ENCODE measurements at regions not wholly inside any gene's neighbourhood (a gene's known extent, or its start where the extent isn't known, plus 50 kb on each side); places are given as distances from the start of the nearest gene placed in this dataset.
"Not testable (repeated sequence)": the region's sequence is repeated elsewhere in the genome, so short reads cannot be mapped to it uniquely, and the experiment has no call there.

DNA sequence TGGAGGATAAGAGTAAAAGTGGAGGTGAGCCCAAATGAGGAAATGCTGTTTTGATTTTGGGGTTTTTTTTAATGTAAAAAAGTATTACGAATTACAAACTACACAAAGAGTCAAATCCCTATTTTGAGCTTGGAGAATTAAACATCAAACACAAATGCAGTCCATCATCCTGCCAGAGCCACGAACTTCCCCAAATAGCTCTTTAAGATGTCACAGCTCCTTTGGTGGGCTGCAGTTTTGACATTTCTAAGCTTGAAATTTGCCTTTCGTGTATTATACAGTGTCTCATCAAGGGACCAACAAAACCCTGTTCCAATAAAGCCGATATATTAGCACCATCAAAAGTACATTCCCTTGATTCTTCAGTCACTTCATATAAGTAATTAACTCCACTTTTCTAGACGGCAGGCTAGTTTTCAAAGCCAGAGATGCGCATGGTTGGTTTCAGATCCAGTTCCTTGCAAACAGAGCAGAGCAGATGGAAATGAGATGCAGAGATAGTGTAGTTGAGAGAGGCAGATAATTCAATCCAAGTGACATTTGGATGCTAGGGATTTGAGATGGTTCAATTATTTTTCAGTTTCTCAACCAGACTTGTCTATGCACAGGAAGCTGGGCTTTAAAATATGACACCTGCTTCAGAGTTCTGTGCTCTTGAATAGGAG is 580.9 kb downstream of the EDEM1 start:
- DNase-seq = no peak

DNA sequence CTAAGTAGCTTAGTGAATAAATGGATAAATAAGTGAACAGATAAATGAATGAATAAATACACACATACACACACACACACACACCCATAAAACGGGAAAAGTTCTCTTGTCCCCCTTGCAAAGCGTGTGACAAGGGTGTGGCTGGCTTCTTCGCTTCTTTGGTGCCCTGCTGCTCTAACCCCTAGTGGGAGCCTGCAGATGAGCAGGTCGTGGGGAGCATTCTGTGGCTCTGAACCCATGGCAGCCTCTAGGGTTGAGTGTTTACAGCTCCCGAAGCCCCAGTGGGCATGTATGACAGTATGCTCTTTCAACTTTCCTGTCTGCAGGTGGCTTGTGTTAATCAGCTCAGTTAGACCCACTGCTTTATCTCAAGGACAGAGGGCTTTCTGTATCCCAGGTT is 582.3 kb downstream of the EDEM1 start:
- no peak for DNase-seq

DNA sequence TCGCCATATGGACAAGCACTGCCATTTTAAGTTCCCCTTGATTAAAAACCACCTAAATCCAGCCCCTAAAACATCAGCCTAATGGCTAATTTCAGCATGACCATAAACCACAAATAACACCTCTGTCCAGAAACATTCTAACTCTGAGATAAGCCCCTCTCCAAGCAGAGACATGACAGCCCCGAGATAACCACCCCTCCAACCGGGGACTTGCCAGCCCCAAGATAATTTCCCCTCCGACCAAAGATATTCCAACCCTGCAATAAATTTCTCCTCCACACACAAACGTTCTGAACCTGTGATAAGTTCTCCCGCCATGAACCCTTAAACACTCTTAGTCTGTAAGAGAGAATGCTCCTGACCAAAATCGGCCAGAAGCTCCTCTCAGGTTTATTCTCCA is 586.8 kb downstream of the EDEM1 start:
- DNase-seq = no peak

DNA sequence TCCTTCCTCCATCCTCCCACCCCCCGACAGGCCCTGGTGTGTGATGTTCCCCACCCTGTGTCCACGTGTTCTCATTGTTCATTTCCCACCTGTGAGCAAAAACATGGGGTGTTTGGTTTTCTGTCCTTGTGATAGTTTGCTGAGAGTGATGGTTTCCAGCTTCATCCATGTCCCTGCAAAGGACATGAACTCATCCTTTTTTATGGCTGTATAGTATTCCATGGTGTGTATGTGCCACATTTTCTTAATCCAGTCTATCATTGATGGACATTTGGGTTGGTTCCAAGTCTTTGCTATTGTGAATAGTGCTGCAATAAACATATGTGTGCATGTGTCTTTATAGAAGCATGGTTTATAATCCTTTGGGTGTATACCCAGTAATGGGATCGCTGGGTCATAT is 587.6 kb downstream of the EDEM1 start:
- DNase-seq = not testable (repeated sequence)

- peak; percentile 49 for DNase-seq
Measured at GRCh38 chr3:5784690-5785089, 597.2 kb downstream of the EDEM1 start.

DNA sequence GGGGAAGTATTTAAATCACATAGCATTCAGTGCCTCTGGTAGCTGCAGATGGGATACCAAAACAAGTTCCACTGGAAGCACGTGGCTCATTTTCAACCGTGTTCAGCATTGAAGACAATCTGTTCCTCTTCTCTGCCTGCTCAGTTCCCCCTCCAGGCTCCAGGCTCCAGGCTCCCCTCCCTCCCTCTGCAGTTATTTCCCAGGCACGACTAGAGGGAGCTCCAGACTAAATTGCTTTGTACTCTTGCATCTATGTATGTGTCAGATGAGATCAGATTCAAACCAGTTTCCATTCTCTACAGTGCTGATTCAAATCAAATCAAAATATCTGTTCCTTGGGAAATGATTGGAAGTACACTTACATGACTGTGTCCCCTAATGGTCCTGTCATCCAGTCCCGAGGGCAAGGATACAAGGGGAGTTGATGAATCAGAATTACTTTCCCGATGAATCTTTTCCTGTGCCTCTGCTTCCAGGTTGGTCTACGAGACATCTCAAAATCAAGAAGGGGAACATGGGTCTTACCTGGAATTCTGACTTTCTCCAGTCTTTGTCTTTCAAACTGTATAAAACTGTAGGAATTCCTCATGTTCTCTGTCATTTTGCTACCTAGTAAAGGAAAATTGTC is 600.5 kb downstream of the EDEM1 start:
- DNase-seq = peak; percentile 77

DNA sequence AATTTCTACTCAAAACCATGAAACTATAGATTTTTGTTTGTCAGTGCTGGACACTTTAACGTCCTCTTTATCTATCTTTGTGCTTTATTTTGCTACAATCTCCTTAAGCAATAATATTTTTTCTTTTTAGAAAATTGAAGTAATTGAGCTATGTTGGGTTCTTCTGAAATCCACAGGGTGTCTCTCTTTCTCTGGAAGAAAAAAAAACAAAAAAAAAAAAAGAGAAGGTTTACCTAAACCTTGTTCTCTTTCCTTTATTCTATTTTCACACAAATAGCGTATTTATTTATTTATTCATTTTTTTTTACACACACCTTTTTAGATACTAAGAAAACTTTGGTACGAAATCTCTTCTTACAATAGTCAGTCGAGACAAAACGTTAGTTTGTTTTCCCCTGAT is 601.0 kb downstream of the EDEM1 start:
- no peak for DNase-seq

DNA sequence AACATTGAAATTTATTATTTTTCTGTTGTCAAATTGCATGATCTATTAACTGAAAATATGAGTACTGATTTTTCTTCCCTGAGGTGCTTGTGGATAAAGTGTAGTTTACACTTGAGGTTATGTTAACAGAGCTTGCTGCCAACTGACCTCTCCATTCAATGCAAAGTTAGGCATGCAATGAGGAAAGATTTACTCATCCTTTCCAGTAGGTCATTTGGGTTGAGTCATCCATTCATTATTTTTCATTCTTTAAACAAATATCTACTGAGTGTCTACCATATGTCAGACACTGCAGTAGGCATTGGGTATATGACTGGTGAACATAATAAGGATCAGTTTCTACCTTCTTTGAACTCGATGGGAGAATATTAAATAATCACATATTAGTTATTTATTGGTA is 604.1 kb downstream of the EDEM1 start:
- DNase-seq = no peak

DNA sequence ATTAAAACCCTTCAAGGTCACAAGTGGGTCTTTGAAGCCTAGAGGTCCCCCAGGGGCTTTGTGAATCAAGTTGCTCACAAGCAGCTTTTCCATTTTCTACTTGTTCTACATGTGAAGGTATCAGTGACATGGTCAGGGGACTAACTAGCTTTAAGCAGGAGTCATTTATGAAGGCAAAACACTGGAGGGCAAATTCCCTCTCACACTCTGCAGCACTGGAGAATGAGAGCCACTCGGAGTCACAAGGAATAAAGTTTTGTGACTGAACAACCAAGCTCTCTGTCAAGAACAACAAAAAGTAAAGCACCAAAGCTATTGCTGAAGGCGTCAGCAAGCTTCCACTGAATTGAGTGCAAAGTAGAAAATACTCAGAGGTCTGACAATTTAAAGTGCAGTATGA is 609.0 kb downstream of the EDEM1 start:
- DNase-seq = no peak

- DNase-seq = no peak
Measured at GRCh38 chr3:5798809-5799208, 611.3 kb downstream of the EDEM1 start.

DNA sequence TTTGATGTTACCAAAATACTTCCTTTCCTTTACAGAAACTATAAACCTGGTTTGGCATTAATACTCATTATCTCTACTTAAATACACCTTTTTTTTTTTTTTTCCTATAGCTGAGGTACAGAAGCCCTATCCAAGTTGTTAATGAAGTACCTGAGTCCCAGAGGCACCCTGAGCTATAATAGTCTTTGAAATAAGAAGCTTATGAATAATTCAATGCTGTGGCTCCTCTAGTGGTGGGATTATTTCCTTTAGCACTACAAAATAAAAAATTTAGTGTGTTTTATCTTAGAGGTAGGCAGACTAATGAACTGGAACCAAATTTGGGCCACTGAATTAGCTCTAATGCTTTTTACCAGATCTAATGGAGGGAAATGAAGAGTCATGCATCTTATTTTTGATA is 611.9 kb downstream of the EDEM1 start:
- no peak for DNase-seq

DNA sequence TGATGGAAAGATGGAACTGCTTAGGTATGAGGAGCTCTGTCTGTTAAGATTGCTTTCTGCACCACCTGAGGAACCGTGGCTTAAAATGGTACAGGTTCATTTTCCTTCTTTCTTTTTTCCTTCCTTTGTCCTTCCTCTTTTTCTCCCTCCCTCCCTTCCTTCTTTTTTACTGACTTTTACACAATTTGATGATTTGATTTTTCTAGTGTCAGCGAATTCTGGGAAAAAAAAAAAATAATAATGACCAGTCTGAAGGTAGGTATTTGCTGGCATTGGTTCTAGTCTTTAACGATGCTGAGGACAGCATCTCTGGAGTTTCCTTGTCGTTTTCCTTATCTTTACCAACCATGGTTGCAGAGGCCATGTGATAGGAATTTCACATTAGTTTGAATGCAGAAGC is 613.5 kb downstream of the EDEM1 start:
- DNase-seq = no peak

DNA sequence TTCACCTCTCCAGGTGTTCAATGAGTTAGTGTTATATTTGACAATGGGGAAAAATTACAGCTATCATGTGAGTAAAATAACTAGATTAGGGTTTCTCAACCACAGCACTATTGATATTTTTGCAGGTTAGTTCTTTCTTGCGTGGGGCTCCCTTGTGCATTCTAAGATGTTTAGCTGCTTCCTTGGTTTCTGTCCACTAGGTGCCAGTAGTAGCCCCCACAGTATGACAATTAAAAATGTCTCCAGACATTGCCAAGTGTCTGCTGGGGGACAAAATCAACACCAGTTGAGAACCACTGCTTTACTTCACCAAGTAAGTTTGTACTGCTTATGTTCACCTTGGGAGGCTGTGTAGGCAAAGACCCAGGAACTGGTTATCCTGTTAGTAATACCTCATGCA is 618.7 kb downstream of the EDEM1 start:
- no peak for DNase-seq

DNA sequence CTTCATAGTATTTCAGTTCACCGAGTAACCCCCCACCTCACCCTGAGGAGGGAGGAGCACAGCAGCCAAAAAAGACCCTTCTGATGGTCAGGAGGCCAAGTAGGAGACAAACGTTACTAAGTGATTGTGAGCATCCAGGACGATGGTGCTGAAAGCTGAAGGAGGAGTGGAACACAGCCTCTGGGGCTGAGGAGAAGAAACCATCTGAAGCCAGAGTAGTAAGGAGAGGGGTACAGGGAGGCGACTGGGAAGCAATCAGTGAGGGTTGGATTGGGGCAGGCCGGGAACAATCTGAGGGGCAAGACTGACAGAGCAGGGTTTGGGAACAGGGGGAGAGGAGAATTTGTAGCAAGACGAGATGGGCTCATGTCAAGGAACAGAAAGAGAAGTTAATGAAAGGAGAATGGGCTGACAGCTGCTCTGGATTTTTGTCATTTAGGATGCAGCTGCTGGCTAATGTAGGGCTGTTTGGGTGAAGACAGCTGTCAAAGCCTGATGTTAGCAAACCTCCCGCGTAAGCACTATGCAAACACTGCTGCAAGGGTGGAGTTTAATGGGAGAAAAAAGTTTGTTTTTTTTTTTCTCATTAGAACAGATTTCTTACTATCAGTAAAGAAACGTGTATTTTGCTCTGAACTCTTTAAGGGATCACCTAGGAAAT is 622.2 kb downstream of the EDEM1 start:
- peak; percentile 27 for DNase-seq

GRCh38 chr3:5811016-5811415 is 623.5 kb downstream of the EDEM1 start:
- no peak for DNase-seq

- no peak for DNase-seq
Measured at GRCh38 chr3:5813521-5813920, 626.0 kb downstream of the EDEM1 start.

GRCh38 chr3:5822843-5823242 is 635.3 kb downstream of the EDEM1 start:
- DNase-seq = no peak

DNA sequence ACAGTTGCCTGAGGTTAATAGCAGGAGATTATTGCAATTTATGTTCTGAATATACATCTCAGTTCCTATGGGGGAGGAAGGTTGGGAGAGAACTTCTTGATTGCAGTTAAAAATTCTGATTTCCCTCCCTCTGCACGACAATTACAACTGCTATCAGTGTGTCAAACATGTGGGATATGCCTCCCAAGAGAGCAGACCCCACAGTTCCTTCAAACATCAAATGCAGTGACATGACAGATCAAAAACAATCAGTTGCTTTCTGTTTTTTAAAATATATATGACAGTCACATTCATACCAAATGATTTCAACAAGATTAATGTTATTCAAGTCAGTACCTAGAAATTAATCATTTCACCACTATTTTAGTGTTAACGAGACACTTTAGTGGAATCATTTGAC is 639.0 kb downstream of the EDEM1 start:
- no peak for DNase-seq

GRCh38 chr3:5828251-5828650 is 640.7 kb downstream of the EDEM1 start:
- no peak for DNase-seq

DNA sequence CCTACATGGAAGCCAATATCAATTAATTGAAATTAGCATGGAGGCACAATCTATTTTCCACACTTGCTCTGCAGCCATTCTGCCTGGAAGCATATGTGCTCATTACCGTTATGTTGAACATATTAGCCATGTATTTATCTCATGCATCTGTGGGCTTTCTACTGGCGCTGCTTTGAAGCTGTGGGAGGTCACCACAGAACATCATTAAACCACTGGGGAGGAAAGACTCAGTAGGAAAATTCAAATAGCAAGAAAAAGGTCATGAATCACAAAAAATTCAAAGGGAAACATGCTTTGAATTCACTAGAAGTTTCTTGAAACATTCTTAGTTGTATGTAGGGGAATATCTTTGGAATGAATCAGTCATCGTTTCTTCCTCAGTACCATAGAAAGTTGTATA is 652.5 kb downstream of the EDEM1 start:
- DNase-seq = peak; percentile 22

GRCh38 chr3:5841599-5841998 is 654.1 kb downstream of the EDEM1 start:
- DNase-seq = no peak

- DNase-seq = no peak
Measured at GRCh38 chr3:5846261-5846660, 658.8 kb downstream of the EDEM1 start.

DNA sequence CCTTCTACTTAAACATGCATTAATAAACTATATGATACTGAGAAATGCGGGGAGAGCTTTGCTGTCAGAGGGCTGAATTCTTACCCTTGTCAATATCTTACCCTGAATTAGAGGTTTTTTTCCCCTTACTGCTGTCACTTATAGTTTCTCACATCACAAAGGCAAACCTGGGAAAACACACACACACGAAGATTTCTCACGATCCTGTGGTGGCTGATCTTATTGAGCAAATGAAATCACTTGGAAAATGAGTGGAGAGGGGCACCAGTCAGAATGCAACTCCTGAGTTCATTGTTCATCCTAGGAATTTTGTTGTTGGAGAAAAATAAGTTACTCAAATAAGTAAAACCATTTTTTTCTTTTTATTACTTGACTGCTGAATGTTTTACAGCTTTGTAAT is 673.6 kb downstream of the EDEM1 start:
- peak; percentile 61 for DNase-seq

DNA sequence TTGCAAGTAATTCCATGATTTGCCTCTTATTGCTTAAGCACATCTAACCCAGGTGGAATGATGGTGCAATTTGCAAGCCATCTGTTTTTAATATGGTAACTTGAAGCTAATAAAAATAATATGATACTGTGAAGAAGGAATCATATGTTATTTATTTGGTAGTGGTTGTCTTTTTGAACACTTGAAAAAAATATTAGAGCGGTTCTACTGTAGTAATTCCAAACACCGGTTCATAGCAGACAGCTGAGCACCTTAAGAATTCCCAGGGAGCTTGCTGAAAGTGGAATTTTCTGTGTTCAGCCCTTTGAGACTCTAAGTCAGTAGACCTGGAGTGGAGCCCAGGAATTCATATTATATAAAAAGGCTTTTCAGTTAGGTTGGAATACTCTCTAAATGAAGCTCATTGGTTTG is 687.4 kb downstream of the EDEM1 start:
- no peak for DNase-seq

GRCh38 chr3:5888851-5889250 is 701.3 kb downstream of the EDEM1 start:
- DNase-seq = peak; percentile 44
